ENCODE measurements at regions not wholly inside any gene's neighbourhood (a gene's known extent, or its start where the extent isn't known, plus 50 kb on each side); places are given as distances from the start of the nearest gene placed in this dataset.
"Not testable (repeated sequence)": the region's sequence is repeated elsewhere in the genome, so short reads cannot be mapped to it uniquely, and the experiment has no call there.

DNA sequence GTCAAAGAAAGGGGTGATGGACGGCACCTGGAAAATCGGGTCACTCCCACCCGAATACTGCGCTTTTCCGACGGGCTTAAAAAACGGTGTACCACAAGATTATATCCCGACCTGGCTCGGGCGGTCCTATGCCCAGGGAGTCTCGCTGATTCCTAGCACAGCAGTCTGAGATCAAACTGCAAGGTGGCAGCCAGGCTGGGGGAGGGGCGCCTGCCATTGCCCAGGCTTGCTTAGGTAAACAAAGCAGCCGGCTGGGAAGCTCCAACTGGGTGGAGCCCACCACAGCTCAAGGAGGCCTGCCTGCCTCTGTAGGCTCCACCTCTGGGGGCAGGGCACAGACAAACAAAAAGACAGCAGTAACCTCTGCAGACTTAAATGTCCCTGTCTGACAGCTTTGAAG is 413.8 kb upstream of the CTSO start:
- not testable (repeated sequence) for TF ChIP-seq CTCF (IDR thresholded peaks at IDR 0.05); ZFX (IDR thresholded peaks at IDR 0.05; ENCODE audit: borderline replicate concordance)

All from 22Rv1 (cell line).